Upper lobe of right lung (tissue), 1 donor: ENCODE measurements at regions not wholly inside any gene's neighbourhood (a gene's known extent, or its start where the extent isn't known, plus 50 kb on each side); places are given as distances from the start of the nearest gene placed in this dataset.
"Not testable (repeated sequence)": the region's sequence is repeated elsewhere in the genome, so short reads cannot be mapped to it uniquely, and the experiment has no call there.

Experiments used
- ATAC-seq: fragments of 200-7000 bp; cut with Tn5 transposase; one replicate; pipeline ENCODE4 v1.9.1; 2020; ENCODE audit warnings: mild to moderate bottlenecking, moderate library complexity
- DNase-seq: peaks from one replicate; pipeline ENCODE4 v3.0.0-alpha.2; 2020
- H3K27ac ChIP-seq: fragments of 200-600 bp; one replicate; pipeline ENCODE4 v1.8.0; 2022
- H3K27me3 ChIP-seq: fragments of 200-600 bp; one replicate; pipeline ENCODE4 v1.8.0; 2022; ENCODE audit warnings: mild to moderate bottlenecking
- H3K36me3 ChIP-seq: fragments of 200-600 bp; one replicate; pipeline ENCODE4 v1.8.0; 2022
- H3K4me1 ChIP-seq: fragments of 200-600 bp; one replicate; pipeline ENCODE4 v1.8.0; 2022
- H3K4me3 ChIP-seq: fragments of 200-600 bp; one replicate; pipeline ENCODE4 v1.8.0; 2022; ENCODE audit warnings: mild to moderate bottlenecking
- H3K9me3 ChIP-seq: fragments of 200-600 bp; one replicate; pipeline ENCODE4 v1.8.0; 2022
- intact Hi-C: fragments of 100-400 bp; cut with DNase I; formaldehyde crosslinking; loops from one replicate; pipeline ENCODE4 v1.11.0; 2022
- TF ChIP-seq, protein P1 (sequence below): fragments of 200-600 bp; IDR thresholded peaks from one replicate; pipeline ENCODE4 v1.8.0; 2022; ENCODE audit warnings: antibody characterized with exemption
- donor health status: DM: no; HTN: yes; CAD: no; lungs with severe emphysema.

DNA sequence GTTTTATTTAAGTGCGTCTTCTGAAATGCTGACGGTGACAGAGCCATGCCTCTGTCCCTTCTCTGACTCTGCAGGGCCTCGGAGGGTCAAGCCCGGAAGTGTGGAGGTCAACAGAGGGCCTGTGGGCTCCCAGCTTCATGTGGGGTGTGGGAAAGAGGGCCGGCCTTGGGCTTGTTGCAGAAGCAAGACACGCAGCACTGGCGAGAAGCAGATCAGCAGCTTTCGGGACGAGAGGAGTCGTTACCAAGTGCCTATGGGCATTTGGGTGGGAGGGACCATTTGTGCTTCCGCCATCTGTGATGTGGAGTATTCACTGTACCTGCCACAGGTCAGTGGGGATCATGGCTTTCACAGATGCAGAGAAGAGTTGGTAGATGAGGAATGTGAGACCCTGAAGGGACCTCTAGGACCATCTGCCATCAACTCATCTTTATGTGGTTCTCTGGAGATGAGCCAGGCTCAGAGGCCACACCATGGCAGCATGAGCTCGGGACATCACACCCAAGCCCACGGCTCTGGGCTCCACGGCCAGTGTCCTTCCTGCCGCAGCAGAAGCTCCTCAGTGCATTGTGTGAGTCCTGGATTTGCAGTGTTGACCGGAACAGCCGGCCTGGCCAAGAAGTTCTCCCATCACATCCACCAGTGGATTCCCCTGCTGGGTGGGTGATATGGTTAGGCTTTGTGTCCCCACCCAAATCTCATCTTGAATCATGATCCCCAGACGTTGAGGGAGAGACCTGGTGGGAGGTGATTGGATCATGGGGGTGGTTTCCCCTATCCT lies 590.7 kb downstream of the TBC1D22A start:
- H3K27ac ChIP-seq: no peak overlapping the region
- H3K9me3 ChIP-seq: no peaks in the 10 kb centered on the region
- intact Hi-C loops: no loop called here
- H3K27me3 ChIP-seq: no peaks in the 10 kb centered on the region
- H3K36me3 ChIP-seq: no peaks in the 10 kb centered on the region
- no peak overlapping the region for H3K4me3 ChIP-seq
- ATAC-seq (no peak), DNase-seq (no peak)
- TF ChIP-seq, protein P1, sequence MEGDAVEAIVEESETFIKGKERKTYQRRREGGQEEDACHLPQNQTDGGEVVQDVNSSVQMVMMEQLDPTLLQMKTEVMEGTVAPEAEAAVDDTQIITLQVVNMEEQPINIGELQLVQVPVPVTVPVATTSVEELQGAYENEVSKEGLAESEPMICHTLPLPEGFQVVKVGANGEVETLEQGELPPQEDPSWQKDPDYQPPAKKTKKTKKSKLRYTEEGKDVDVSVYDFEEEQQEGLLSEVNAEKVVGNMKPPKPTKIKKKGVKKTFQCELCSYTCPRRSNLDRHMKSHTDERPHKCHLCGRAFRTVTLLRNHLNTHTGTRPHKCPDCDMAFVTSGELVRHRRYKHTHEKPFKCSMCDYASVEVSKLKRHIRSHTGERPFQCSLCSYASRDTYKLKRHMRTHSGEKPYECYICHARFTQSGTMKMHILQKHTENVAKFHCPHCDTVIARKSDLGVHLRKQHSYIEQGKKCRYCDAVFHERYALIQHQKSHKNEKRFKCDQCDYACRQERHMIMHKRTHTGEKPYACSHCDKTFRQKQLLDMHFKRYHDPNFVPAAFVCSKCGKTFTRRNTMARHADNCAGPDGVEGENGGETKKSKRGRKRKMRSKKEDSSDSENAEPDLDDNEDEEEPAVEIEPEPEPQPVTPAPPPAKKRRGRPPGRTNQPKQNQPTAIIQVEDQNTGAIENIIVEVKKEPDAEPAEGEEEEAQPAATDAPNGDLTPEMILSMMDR: no peak
- H3K4me1 ChIP-seq: no peaks in the 10 kb centered on the region

- Histone ChIP-seq H3K27ac (no peak overlapping the region), H3K4me1 (no peaks in the 10 kb centered on the region), H3K36me3 (no peaks in the 10 kb centered on the region), H3K9me3 (no peaks in the 10 kb centered on the region), H3K4me3 (no peak overlapping the region), H3K27me3 (no peaks in the 10 kb centered on the region)
- ATAC-seq (no peak), DNase-seq (no peak)
- TF ChIP-seq, protein P1: no peak
- intact Hi-C loops: no loop called here
These were observed 589.6 kb downstream of the TBC1D22A start for GRCh38 chr22:47351836-47352579.

GRCh38 chr22:47346287-47346686 lies 583.8 kb downstream of the TBC1D22A start:
- H3K4me3 ChIP-seq, DNase-seq, ATAC-seq, intact Hi-C loops, H3K36me3 ChIP-seq, H3K27ac ChIP-seq, H3K27me3 ChIP-seq, H3K9me3 ChIP-seq, H3K4me1 ChIP-seq: not testable (repeated sequence)

DNA sequence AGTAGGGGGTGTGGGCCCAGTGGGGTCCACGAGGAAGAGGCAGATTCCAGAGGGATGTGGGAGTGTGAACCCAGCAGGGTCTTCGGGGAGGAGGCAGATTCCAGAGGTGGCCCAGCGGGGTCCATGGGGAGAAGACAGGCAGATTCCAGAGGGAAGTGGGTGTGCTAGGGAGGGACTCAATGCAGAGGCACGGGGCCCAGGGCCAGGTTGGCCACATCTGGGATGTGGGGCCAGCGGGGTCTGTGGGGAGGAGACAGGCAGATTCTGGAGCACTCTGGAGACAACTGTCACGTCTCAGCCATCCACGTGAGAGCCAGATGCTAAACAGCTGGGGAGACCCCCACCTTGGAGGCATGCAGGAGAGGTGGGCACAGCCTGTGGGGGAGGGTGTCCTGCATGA lies 582.6 kb downstream of the TBC1D22A start:
- TF ChIP-seq, protein P1: no peak
- Histone ChIP-seq H3K4me3 (no peak overlapping the region), H3K4me1 (no peaks in the 10 kb centered on the region), H3K9me3 (no peaks in the 10 kb centered on the region), H3K27ac (no peak overlapping the region), H3K27me3 (peaks cover 4% of the 10 kb centered on the region), H3K36me3 (no peaks in the 10 kb centered on the region)
- ATAC-seq: no peak
- intact Hi-C loops: no loop called here
- no peak for DNase-seq

DNA sequence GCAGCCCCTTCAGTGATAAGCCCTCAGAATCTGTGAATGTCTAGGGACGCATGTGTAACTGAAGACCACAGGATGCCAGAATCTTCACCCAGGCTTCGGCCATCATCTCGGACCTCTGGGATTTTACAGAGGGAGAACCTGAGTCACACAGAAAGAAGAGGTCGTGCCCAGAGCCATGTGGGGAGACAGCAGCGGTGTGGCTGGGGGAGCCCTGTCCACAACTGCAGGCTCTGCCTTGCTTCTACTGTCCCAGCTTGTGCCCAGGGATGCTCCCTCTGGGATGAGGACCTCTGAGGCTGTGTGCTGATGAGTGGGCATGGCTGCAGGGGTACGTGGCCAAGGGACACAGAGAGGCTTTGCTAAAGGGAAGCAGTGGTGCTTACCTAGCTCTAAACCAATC lies 582.0 kb downstream of the TBC1D22A start:
- Histone ChIP-seq H3K9me3 (no peaks in the 10 kb centered on the region), H3K4me1 (no peaks in the 10 kb centered on the region), H3K4me3 (no peak overlapping the region), H3K27me3 (peaks cover 4% of the 10 kb centered on the region), H3K36me3 (no peaks in the 10 kb centered on the region), H3K27ac (no peak overlapping the region)
- DNase-seq: no peak
- intact Hi-C loops: no loop called here
- ATAC-seq: no peak
- TF ChIP-seq, protein P1: no peak

GRCh38 chr22:47343611-47344010 lies 581.2 kb downstream of the TBC1D22A start:
- Histone ChIP-seq H3K4me1 (no peaks in the 10 kb centered on the region), H3K4me3 (no peak overlapping the region), H3K27ac (no peak overlapping the region), H3K36me3 (no peaks in the 10 kb centered on the region), H3K27me3 (peaks cover 4% of the 10 kb centered on the region), H3K9me3 (no peaks in the 10 kb centered on the region)
- intact Hi-C loops: no loop called here
- ATAC-seq (no peak), DNase-seq (no peak)
- TF ChIP-seq, protein P1: no peak
